Retinal pigment epithelial cell (primary cell): ENCODE measurements at regions not wholly inside any gene's neighbourhood (a gene's known extent, or its start where the extent isn't known, plus 50 kb on each side); places are given as distances from the start of the nearest gene placed in this dataset.

Experiments used
- DNase-seq: peaks from one replicate; pipeline ENCODE4 v3.0.0-alpha.2; 2010; ENCODE audit warnings: low read depth
- H3K4me3 ChIP-seq: 2 replicates; pipeline ENCODE4 v1.5.1; 2011; ENCODE audit warnings: mild to moderate bottlenecking, low read length, control low read depth, moderate library complexity
- TF ChIP-seq, protein P1 (sequence below): conservative IDR thresholded peaks from 2 replicates; pipeline ENCODE4 v1.5.1; 2011; ENCODE audit warnings: low read depth, low read length, control low read depth, inconsistent platforms

DNA sequence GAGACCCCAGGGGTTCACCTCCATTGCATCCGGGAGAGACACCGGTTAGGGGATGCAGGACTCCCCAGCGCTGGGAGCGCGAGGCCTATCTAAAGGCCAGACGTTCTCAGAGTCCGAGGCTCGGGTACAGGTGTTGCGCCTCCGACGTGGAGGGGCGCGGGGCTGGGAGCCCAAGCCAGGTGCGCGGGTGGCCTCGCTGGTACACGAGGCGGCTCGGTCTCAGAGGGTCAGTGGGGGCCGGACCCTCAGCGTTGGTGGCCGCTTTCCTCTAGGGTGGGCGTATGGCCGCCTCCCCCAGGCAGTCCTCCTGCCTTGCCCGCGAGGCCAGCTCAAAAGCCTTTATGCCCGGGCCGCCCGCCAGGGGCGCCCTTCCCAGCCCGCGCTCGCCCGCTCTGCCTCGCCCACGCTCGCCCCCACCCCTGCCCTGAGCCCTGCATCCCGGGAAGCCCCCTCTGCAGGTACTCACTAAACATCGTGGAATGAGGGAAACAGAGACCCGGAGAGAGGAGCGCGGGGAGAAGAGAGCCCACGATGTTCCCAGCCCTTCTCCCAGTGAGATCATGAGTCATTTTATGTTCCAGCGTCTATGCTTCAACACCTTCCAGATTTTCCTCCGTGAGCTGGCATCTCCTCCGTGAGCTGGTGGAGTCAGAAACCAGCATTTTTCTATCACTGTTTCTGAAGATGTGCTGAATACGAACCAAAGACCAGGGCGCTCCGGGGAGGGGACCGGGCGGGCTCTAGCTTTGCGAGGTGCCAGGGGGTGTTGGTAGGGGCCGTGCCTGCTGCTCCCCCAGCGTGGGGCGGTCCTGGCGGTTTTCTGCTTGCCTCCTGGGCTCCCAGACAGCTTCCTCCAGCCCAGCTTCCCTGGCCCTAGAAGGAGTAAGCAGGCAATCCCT is 73.8 kb downstream of the DIO3 start:
- no peak overlapping the region for H3K4me3 ChIP-seq
- TF ChIP-seq, protein P1, sequence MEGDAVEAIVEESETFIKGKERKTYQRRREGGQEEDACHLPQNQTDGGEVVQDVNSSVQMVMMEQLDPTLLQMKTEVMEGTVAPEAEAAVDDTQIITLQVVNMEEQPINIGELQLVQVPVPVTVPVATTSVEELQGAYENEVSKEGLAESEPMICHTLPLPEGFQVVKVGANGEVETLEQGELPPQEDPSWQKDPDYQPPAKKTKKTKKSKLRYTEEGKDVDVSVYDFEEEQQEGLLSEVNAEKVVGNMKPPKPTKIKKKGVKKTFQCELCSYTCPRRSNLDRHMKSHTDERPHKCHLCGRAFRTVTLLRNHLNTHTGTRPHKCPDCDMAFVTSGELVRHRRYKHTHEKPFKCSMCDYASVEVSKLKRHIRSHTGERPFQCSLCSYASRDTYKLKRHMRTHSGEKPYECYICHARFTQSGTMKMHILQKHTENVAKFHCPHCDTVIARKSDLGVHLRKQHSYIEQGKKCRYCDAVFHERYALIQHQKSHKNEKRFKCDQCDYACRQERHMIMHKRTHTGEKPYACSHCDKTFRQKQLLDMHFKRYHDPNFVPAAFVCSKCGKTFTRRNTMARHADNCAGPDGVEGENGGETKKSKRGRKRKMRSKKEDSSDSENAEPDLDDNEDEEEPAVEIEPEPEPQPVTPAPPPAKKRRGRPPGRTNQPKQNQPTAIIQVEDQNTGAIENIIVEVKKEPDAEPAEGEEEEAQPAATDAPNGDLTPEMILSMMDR: no peak
- DNase-seq: no peak

DNA sequence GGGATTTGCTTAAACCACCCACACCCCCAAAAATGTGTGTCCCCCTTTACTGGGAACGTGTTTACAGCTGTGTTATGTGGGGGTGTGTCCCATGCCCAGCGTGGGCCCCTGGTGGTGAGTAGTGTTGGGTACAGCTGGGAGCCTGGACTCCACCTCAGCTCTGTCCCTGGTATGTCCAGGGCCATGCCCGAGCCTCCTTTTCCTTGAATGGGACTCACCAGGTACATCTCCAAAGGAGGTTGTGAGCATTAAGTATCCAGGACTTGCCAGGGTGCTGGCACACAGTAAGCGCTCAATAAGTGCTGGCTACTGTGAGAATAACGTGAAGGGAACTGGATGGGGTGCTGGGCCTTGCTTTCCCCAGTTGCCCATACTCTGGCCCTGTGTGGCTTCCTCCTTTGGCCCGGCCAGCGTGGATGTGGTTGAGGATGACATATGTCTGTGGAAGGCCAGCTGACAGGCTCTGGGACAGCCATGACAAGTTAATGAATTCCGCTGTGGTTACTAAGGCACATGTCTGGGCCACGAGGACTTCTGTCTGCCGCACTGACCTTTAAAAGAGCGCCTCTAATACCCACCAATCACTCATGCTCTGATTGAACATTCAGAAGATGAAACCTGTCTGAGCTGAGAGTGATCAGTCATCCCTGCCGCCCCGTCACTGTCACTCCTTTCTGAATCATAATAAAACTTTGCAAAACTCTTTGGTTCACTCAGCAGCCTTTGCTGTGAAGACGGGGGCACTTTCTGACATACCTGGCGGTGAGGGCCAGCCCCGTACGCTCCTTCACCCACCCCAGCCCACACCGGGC is 74.7 kb downstream of the DIO3 start:
- no peak for DNase-seq
- TF ChIP-seq, protein P1: peak; percentile 4
- H3K4me3 ChIP-seq: no peak overlapping the region

DNA sequence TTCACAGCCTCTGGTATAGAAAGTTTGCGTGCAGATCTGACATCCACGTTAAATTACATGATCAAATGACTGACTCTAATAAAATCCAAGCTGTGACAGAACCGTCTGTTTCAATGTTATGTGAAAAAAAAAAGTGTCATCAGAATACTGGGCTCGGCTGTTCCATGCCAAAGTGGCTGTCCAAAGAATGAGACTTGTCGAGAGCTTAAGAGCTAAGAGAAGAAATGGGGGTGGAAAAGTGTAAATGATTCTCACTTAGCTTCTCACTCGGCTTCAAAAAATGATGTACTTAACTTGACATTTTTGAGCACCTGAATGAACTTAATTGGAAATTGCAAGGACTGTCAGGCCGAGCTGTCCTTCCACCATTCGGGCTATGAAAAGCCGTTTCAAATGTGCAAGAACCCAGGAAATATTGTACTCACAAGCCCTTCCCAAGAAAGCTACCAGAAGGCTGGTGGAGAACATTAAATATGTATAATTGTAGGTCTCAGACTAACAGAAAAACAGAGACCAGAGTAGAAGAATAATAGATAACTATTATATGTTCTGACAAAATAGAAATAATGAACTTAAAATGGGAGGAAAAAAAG is 78.0 kb downstream of the DIO3 start:
- no peak overlapping the region for H3K4me3 ChIP-seq
- TF ChIP-seq, protein P1: no peak
- DNase-seq: no peak

DNA sequence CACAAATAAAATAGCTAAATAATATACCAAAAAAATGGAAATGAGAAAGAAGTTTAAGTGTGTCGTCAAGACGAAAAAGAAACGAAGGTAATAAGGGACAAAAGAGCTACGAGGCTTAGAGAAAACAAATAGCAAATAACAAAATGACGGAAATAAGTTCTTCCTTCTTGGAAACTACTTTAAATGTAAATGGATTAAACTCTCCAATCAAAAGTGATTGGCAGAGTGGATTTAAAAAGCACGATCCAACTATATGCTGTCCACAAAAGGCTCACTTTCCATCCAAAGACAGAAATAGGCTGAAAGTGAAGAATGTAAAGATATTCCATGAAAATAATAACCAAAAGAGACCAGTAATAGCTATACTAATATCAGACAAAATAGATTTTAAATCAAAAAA is 82.4 kb downstream of the DIO3 start:
- no peak for DNase-seq
- TF ChIP-seq, protein P1: no peak
- H3K4me3 ChIP-seq: no peak overlapping the region

DNA sequence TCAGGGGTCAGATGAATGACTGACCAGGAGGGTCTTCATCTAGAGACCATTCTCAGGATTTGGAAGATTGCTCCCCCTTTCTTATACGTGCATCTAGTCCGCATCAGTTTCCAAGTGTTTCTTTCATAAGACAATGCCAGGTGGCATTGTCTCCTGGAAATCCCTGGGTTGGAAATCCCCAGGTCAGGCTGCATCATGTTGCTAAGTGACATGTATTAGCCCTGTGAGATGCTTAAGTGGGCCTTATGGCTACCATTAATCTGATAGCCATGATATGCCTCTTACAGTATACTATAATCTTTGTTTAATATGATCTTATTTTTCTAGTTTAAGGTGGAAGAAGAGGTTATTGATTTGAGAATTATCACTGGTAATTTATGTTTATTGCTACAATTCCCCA is 92.8 kb downstream of the DIO3 start:
- TF ChIP-seq, protein P1: no peak
- H3K4me3 ChIP-seq: no peak overlapping the region
- DNase-seq: no peak

DNA sequence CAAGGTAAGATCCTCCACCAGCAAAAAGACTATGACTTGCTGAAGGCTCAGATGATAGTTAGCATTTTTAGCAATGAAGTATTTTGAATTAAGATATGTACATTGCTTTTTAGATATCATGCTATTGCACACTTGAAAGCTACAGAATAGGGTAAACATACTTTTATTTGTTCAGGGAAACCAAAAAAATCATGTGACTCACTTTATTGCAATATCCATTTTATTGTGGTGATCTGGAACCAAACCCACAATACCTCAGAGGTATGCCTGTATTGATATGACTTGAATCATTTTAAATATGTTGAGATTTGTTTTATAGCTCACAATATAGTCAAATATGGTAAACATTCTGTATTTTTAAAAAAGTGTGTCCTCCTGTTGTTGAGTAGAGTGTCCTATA is 96.1 kb downstream of the DIO3 start:
- DNase-seq: no peak
- TF ChIP-seq, protein P1: no peak
- H3K4me3 ChIP-seq: no peak overlapping the region
